Panc1 (cell line): ENCODE measurements at regions not wholly inside any gene's neighbourhood (a gene's known extent, or its start where the extent isn't known, plus 50 kb on each side); places are given as distances from the start of the nearest gene placed in this dataset.

ENCODE experiments used
- CTCF ChIP-seq: fragments of 450-650 bp; IDR thresholded peaks from 2 replicates; pipeline ENCODE4 v1.5.1; 2017; ENCODE audit warnings: mild to moderate bottlenecking
- POLR2AphosphoS5 ChIP-seq: IDR thresholded peaks from 2 replicates; pipeline ENCODE4 v1.6.1; 2012; ENCODE audit warnings: mild to moderate bottlenecking, low read depth, low read length, moderate library complexity
- SIN3A ChIP-seq: IDR thresholded peaks from 2 replicates; pipeline ENCODE4 v1.6.1; 2012; ENCODE audit warnings: low read depth, mild to moderate bottlenecking, low read length, moderate library complexity, borderline replicate concordance; ENCODE audit not compliant: insufficient read depth
- TF ChIP-seq, protein P1 (sequence below), 2 experiments: IDR thresholded peaks; 2 replicates each; pipeline ENCODE4 v1.6.1; 2011 to 2012; ENCODE audit warnings: low read depth in 2 of 2, control low read depth in 1 of 2, low read length in 1 of 2, mild to moderate bottlenecking in 1 of 2, moderate library complexity in 1 of 2; ENCODE audit not compliant: insufficient read depth in 1 of 2

GRCh38 chr6:51250317-51250716 lies 431.6 kb downstream of the TFAP2B start:
- TF ChIP-seq SIN3A (no peak), CTCF (no peak), POLR2AphosphoS5 (no peak)
- TF ChIP-seq, protein P1, sequence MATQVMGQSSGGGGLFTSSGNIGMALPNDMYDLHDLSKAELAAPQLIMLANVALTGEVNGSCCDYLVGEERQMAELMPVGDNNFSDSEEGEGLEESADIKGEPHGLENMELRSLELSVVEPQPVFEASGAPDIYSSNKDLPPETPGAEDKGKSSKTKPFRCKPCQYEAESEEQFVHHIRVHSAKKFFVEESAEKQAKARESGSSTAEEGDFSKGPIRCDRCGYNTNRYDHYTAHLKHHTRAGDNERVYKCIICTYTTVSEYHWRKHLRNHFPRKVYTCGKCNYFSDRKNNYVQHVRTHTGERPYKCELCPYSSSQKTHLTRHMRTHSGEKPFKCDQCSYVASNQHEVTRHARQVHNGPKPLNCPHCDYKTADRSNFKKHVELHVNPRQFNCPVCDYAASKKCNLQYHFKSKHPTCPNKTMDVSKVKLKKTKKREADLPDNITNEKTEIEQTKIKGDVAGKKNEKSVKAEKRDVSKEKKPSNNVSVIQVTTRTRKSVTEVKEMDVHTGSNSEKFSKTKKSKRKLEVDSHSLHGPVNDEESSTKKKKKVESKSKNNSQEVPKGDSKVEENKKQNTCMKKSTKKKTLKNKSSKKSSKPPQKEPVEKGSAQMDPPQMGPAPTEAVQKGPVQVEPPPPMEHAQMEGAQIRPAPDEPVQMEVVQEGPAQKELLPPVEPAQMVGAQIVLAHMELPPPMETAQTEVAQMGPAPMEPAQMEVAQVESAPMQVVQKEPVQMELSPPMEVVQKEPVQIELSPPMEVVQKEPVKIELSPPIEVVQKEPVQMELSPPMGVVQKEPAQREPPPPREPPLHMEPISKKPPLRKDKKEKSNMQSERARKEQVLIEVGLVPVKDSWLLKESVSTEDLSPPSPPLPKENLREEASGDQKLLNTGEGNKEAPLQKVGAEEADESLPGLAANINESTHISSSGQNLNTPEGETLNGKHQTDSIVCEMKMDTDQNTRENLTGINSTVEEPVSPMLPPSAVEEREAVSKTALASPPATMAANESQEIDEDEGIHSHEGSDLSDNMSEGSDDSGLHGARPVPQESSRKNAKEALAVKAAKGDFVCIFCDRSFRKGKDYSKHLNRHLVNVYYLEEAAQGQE (IDR thresholded peaks at IDR 0.05; ENCODE audit: insufficient read depth in 1 of 2, low read depth in 2 of 2, low read length in 1 of 2), result no peak
